ENCODE measurements at regions not wholly inside any gene's neighbourhood (a gene's known extent, or its start where the extent isn't known, plus 50 kb on each side); places are given as distances from the start of the nearest gene placed in this dataset.
"Not testable (repeated sequence)": the region's sequence is repeated elsewhere in the genome, so short reads cannot be mapped to it uniquely, and the experiment has no call there.

DNA sequence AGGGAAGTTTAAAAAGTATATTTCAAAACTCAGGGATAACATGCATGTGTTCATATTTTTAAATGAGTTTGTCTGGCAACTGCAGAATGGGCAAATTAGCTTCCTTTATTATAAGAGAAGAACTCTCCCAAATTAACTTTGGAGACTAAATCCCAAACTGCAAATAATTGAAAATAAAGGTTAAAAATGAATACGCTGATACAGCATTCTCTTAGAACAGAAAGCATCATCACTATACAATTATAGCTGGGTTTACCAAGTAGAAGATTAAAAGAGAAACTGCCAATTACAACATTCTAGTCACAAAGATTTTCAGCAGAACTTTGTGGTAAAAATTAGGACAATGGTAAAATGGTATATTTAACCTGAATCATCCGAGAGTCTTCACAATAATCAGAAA lies 73.3 kb downstream of the OLFM4 start:
- no peak for DNase-seq
- intact Hi-C loops (cut with DNase I): no loop called here

DNA sequence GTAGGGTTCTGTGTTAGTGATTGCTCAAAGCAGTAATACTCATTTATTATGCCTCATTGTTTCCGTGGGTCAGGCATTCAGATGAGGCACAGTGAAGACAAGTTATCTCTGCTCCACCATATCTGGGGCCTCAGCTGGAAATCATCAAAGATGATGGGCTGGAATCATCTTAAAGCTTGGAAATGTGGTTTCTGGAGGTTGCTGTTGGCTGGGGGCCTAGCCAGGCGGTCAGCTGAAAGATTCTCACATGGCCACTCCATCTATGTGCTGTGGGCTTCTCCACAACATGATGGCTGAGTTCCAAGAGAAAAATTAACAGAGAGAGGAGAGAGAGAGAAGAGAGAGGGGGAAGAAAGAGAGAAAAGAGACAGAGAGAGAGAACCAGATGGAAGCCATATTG lies 75.5 kb downstream of the OLFM4 start:
- intact Hi-C loops (cut with DNase I): no loop called here
- DNase-seq: no peak

DNA sequence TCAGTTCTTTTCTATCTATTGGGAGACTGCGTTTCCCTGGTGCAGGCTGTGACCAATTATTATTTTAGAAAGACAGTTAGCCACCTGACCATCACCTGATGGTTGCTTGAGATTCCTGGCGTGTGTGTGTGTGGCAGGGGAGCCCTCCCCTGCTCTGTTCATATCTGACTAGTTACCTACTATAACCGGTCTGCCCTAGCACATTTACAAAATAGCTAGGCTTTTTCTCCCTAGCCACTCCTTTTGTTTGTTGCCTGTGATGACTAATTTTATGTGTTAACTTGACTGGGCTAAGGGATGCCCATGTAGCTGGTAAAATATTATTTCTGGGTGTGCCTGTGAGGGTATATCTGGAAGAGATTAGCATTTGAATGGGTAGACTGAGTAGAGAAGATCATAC lies 76.9 kb downstream of the OLFM4 start:
- intact Hi-C loops (cut with DNase I): no loop called here
- DNase-seq: no peak

DNA sequence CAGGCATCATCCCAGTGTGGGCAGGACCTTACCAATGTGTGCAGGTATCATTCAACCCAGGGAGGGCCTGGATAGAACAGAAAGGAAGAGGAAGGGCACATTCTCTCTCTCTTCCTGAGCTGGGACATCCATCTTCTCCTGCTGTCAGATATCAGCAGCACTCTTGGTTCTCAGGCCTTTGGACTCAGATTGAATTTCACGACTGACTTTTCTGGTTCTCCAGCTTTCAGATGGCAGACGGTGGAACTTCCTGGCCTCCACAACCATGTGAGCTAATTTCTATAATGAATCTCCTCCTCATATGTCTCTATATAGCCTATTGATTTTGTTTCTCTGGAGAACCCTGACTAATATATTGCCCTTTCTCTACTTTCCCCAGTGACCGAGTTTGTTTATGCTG lies 77.3 kb downstream of the OLFM4 start:
- DNase-seq: no peak

DNA sequence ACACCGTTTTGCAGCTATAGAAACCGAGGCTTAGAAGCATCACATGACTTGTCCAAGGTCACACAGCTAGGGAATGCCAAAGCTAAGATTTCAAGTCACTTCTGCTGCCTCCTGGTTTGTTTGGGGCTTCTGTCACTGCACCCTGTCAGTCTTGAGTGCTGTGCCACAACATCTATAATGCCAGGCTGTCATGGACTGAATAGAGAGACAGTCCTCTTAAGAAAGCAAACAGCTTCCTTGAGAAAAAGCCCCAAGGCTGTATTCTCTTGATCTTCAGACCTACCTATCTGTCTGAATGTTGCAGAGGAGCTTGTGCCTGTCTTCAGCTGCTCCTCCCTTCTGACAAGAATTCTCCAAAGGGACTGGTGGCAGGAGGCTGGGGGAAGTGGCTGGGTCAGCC lies 81.6 kb downstream of the OLFM4 start:
- peak in 1 of 10 donors; percentile 48 for DNase-seq
- intact Hi-C loops (cut with DNase I): no loop called here

More for the DNA sequence above, 77.3 kb downstream of the OLFM4 start:
- intact Hi-C loops (cut with DNase I): no loop called here

DNA sequence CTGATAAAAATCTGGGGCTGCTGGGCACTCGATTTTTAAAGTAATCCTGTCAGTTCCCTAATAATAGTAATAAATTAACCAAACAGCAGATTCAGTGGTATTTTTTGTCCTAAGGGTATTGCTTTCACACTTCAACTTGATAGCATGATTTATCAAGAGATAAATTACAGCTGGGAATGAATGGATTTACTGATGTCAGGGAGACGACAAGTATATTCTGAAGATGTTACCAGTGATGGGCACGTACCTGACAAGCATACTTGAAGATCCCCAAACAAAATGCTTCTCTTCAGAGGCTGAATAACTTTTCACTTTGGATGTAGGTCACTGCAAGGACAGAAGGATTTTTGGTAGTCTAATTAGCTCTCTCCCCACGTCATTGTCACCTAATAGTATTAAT lies 82.0 kb downstream of the OLFM4 start:
- intact Hi-C loops (cut with DNase I): no loop called here
- no peak for DNase-seq

DNA sequence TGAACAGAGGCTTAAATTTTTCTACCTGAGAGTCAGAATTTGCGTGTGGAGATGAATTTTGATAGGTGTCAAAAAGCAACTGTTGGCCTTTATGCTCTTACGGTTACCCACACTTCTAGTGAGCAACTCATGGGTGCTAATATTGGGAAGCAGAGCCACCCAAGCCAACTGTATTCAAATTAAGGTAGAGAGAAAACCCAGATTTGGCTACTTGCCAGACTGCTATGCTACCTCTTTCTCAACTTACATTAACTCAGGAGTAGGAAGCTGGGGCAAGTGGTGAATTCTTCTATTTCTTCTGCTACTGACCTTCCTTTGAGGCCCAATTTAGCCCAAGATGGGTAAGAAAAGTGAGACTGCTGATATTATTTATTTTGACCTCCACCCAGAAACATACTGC lies 83.9 kb downstream of the OLFM4 start:
- no peak for DNase-seq
- intact Hi-C loops (cut with DNase I): no loop called here

DNA sequence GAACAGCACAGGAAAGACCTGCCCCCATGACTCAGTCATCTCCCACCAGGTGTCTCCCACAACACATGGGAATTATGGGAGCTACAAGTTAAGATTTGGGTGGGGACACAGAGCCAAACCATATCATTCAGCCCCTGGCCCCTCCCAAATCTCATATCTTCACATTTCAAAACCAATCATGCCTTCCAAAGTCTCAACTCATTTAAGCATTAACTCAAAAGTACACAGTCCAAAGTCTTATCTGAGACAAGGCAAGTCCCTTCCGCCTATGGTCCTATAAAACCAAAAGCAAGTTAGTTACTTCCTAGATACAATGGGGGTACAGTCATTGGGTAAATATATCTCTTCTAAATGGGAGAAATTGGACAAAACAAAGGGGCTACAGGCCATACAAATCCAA lies 88.4 kb downstream of the OLFM4 start:
- DNase-seq; intact Hi-C loops (cut with DNase I): not testable (repeated sequence)

DNA sequence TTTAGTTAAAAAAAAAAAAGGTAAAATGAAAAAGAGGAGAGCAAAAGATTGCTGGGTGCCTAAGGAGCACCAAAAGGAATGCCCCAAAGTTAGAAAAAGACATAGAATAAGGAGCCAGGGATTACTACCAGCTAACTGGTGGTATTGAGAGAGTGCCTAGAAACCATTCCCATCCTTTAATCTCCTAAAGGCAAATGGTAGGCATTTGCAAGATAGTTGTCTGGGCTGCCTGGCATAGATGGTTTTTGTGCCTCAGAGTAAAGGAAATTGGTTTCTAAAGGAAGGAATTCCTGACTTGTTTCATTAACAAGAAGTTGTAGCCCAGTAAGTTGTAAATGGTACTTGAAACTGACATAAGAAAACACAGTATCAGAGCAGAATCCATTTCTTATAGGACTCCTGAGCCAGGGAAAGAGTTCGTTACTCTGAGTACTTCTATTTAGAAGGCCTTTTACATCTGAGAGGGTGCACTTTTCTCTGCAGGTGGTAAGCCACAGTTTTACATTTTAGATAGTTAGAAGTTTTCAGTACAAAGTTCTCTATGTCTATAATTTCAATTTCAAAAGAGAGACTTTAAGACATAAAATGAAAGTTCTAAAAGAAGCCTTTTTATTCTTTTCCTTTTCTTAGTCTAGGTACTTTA lies 92.6 kb downstream of the OLFM4 start:
- intact Hi-C loops (cut with DNase I): no loop called here
- no peak for DNase-seq

DNA sequence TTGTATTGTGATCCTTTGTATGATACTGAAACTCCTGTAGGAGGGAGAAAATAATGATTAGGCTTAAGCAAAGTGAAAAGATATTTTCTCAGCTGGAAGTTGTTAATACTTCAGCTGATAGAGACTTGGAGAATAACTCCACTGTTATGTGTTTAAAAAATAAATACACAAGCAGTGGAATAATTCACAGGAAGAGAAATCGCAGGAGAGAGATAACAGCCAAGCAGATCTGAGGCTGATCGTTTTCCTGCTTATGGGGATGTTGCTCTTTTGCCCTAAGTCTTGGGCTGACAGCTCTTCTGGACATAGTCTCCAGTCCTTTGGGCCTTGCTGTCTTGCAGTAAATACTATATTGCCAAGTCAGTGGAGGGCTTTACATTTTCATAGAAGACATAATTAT lies 93.3 kb downstream of the OLFM4 start:
- intact Hi-C loops (cut with DNase I): no loop called here
- DNase-seq: no peak

DNA sequence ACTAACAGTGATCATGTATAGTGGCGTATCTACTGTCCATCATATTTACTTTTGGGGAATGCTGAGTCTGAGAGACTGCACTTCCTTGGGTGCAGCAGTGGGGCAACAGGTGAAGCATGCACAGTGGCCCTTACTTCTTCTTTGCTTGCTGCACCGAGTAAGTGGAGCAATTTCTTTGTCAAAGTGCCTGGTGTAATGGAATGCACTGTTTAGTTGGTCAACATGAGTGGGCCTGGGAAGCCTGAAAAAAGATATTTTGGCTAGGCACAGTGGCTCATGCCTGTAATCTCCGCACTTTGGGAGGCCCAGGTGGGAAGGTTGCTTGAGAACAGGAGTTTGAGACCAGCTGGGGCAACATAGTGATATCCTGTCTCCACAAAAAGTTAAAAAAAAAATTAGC lies 94.9 kb downstream of the OLFM4 start:
- no peak for DNase-seq
- intact Hi-C loops (cut with DNase I): no loop called here

DNA sequence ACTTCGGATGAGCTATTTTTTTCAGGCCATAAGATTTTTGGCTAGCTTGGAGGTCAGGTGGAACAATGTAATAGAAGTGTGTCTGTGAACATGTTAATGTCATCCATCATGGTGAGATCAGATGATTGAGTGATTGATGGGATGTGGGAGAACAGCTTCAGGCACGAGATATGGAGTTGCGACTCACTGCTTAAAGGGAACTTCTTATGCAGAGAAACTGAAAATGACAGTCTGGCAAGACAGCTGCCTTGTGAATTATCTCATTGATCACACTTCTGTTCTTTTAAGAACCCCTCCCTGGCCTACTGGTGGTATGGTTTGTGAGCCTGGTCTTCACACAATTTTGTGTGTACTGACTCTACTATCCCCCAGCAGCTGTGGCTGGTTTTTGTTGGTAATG lies 96.0 kb downstream of the OLFM4 start:
- intact Hi-C loops (cut with DNase I): no loop called here
- no peak for DNase-seq

DNA sequence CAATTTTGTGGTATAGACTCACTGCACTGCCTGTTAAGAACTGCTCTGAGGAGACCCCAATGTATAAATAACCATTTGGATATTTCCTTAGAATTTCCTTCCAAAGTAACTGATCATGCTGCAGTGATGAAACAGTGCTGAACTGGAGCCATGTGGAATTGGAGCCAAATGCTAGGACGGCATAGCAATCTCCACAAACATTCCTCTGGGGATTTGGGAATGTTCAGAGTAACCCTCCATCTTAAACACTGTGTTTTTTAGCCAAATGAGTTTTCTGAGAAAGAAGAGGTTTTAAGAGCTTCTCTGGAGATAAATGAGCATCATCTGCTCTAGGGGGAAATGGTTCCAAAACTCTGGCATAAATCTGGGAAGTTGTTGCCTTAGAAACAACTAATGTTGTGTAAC lies 98.2 kb downstream of the OLFM4 start:
- intact Hi-C loops (cut with DNase I): no loop called here
- DNase-seq: no peak

DNA sequence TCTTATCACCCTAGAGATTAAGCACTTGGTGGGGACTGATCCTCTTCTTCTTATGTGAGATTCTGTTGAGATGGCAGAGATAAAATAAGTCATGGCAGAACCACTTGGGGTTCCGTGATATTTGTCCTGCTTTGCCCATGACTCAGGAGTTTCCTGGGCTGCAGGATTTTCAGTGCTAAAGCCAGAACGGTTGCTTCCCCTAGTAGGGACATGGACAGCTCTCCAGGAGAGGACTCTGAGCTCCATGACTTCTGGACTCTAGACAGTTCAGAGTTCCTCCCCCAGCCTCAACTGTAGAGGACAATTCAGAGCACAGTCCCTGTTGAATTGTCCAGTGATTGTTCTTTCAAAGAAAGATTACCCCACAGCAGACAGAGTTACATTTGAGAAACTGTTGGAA lies 98.8 kb downstream of the OLFM4 start:
- intact Hi-C loops (cut with DNase I): no loop called here
- no peak for DNase-seq

DNA sequence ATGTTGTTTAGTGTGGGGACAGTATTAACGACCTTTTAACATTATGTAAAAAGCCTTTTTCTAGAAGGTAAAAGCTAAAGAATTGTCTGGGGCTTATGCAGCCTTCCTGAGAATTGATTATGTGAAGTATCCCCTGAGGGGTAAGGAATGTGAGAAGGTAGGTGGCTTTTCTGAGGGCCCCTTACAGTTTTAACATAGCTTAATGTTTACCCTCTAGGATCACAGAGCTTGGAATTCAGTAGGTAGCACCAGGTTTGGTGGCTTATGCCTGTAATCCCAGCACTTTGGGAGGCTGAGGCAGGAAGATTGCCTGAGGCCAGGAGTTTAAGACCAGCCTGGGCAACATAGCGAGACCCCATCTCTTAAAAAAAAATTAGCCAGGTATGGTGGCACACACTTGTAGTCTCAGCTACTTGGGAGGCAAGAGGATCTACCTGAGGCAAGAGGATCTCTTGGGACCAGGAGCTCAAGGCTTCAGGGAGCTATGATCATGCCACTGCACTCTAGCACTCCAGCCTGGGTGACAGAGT lies 101.3 kb downstream of the OLFM4 start:
- intact Hi-C loops (cut with DNase I): no loop called here
- no peak for DNase-seq

DNA sequence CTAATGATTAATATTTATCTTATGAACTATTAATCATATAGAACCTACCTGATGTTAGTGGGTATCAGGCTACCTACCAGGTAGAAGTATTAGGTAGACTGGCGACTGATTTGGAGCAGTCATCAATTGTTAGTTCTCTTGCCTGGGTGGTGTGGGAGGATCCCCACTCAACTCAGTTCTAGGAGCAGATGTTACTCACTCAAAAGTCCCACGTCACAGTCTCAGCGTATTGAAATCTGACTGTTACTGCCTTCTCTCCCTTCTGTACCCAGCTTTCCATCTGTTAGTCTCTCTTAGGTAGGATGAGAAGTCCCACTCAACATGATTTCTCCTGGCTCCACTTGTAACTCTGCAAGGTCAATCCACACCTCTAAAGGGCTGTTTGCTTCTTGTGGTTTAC lies 102.7 kb downstream of the OLFM4 start:
- intact Hi-C loops (cut with DNase I): no loop called here
- no peak for DNase-seq

DNA sequence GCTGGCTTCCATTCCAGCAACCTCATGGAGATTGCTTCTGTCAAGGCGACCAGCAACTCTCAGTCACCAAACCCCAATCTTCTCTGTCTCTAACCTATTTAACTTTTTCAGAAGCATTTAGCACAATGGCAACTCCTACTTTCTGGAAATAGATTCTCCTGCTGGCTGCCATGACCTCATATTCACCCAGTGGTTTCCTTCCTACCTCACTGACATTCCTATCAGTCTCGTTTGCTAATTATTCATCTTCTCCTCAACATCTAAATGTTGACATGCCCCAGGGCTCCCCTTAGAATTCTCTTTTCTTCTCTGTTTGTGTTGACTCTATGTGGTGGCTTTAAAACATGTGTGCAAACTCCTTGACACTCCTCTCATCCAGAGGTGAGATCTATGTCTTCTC lies 106.7 kb downstream of the OLFM4 start:
- intact Hi-C loops (cut with DNase I): no loop called here

DNA sequence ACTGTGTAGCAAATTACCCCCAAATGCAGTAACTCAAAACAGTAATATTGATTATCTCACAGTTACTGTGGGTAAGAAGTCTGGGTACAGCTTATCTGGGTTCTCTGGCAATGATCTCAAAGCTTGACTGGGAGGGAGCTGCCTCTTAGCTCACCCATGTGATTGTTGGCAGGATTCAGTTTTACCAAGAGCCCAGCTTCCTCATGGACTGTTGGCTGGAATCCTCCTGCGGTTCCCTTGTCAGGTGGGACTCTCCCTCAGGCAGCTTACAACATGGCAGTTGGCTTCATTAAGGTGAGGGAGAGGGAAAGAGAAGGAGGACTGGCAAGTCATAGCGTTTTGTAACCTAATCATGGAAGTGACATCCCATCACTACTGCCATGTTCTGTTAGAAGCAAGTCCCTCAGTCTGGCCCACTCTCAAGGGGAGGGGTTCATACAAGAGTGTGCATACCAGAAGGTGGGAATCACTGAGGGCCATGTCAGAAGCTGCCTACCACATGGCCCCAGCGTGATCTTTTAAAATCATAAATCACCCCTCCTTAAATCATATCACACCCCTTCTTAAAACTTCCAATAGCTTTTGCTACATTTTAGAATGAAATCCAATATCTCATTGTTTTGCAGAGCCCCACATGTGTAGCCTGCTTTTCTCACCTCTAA lies 108.1 kb downstream of the OLFM4 start:
- intact Hi-C loops (cut with DNase I): no loop called here
- no peak for DNase-seq

More for the DNA sequence above, 106.7 kb downstream of the OLFM4 start:
- no peak for DNase-seq

DNA sequence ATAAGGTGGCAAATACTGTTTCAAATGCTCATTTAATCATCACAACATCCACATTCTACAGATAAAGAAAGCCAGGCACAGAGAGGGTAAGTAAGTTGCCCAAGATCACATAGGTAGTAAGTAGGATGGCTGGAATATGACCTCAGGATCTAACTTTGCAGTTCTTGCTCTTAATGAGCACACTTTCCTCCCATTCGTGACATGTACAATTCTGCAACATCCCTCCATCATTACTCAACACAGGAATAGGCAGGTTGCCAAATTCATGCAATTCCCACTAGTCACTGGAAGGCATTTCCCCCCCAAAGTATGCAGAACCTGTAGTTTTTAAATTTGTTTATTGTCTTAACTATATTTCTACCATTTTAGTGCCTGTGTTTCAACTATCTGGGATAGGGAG lies 109.2 kb downstream of the OLFM4 start:
- DNase-seq: no peak

DNA sequence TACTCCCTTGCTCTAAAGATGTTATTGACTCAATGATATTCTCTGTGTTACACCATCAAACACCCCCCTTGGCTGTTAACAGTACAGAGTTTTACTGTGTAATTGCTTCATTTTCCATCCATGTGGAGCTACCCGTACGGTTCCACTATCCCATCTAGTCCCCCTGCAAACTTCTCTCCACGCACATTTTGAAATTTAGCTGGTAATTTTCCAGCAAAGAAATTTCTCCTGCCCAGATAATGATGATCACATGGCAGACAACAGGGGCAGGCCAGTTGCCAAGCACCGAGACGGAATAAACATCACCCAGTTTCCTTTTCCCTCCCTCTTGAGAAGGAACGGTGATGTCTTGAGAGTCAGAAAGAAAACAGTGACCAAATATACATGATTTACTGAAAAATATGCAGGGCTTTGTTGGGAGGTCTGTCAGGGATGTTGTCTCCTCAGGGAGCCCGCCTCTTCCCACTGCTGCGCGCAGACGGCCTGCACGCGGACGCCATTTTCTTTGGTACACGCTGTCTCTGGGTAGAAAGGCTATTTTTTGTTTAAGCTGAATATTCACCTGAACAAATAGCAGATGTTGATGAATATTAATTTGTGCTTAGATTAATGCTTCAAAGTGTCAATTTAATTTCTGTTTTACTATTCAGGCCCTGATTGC lies 109.9 kb downstream of the OLFM4 start:
- intact Hi-C loops (cut with DNase I): no loop called here
- DNase-seq: peak in 1 of 10 donors; percentile 60

More for the DNA sequence above, 109.2 kb downstream of the OLFM4 start:
- intact Hi-C loops (cut with DNase I): no loop called here

DNA sequence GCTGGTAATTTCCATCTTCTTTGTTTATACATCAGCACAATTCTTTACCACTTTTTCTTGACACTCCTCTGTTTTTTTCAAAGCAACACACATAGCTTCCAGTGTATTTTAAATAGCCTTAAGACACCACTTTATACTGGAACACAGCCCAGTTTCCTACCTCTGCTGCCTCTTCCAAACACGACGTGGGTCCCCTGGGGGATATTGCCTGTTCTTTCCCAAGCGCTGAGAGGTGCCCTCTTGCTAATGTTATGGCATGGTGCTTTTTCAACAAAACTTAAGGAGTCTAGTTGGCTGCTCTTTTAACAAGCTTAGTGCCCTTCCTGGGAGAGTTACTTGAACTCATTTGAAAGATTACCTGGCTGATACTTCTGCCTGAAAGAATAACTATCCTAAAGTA lies 112.7 kb downstream of the OLFM4 start:
- no peak for DNase-seq
- intact Hi-C loops (cut with DNase I): no loop called here

DNA sequence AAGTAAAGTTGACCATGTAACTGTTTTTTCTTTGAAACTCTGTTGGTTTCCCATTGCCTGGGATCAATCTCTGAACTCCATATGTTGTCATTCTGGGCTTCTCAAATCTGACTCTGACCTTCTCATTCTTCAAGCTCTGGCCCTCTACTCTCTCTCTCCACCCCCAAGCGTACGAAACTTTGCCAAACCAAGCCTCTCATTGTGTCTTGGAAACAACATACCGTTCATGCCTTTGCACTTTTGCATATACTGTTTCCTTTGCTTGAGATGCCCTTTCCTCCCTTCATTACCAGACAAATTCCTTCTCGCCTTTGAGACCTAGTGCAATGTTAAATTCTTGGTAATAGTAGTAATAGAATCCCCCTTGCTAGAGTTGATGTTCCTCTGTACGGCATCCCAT lies 113.7 kb downstream of the OLFM4 start:
- DNase-seq: no peak
- intact Hi-C loops (cut with DNase I): no loop called here
